Lung (tissue), 11 donors: ENCODE measurements at regions not wholly inside any gene's neighbourhood (a gene's known extent, or its start where the extent isn't known, plus 50 kb on each side); places are given as distances from the start of the nearest gene placed in this dataset.

Experiments
- ATAC-seq: fragments of 200-7000 bp; cut with Tn5 transposase; one replicate; pipeline ENCODE4 v1.9.1; 2020; ENCODE audit warnings: moderate number of reproducible peaks; ENCODE audit not compliant: insufficient read depth, low FRiP score
- DNase-seq, 3 donors: peaks; one replicate each; pipeline ENCODE4 v3.0.0-alpha.2; 2013 to 2017
- H3K27ac ChIP-seq, 2 donors: one replicate each; pipeline ENCODE4 v1.5.1; 2013; ENCODE audit warnings: mild to moderate bottlenecking in 2 of 2, moderate library complexity in 2 of 2, control low read depth in 1 of 2, inconsistent platforms in 1 of 2, low read depth in 1 of 2, low read length in 1 of 2
- H3K27me3 ChIP-seq, 3 donors: one replicate each; pipeline ENCODE4 v1.5.1; 2013; ENCODE audit warnings: low read length in 2 of 3; ENCODE audit not compliant: control insufficient read depth in 3 of 3, insufficient read depth in 3 of 3
- H3K36me3 ChIP-seq, 4 donors: one replicate each; pipeline ENCODE4 v1.5.1; 2013; ENCODE audit warnings: low read length in 4 of 4, mild to moderate bottlenecking in 1 of 4, moderate library complexity in 1 of 4; ENCODE audit not compliant: control insufficient read depth in 4 of 4, insufficient read depth in 4 of 4
- H3K4me1 ChIP-seq, 5 donors: one replicate each; pipeline ENCODE4 v1.5.1; 2013; ENCODE audit warnings: low read length in 5 of 5, mild to moderate bottlenecking in 2 of 5, moderate library complexity in 1 of 5; ENCODE audit not compliant: control insufficient read depth in 5 of 5, insufficient read depth in 5 of 5
- H3K4me3 ChIP-seq: one replicate; pipeline ENCODE4 v1.5.1; 2013; ENCODE audit warnings: mild to moderate bottlenecking, control low read depth, moderate library complexity
- H3K9ac ChIP-seq, 2 donors: one replicate each; pipeline ENCODE4 v1.5.1; 2013; ENCODE audit warnings: low read length in 2 of 2, control low read depth in 1 of 2; ENCODE audit not compliant: insufficient read depth in 1 of 2
- H3K9me3 ChIP-seq, 4 donors: one replicate each; pipeline ENCODE4 v1.5.1; 2013; ENCODE audit warnings: low read length in 3 of 4, mild to moderate bottlenecking in 1 of 4, moderate library complexity in 1 of 4; ENCODE audit not compliant: control insufficient read depth in 4 of 4, insufficient read depth in 3 of 4
- CTCF ChIP-seq: IDR thresholded peaks from 2 replicates; pipeline ENCODE4 v1.5.1; 2012; ENCODE audit warnings: mild to moderate bottlenecking; ENCODE audit errors: control extremely low read depth, extremely low read depth
- WGBS, 2 donors: extraction: QIAGEN DNeasy Blood & Tissue Kit; methylation state at CpG; one replicate each; pipeline ENCODE4 v1.1.7; 2013; 5-methylcytosine and 5-hydroxymethylcytosine counted together
- donor health status: control.
- donor health status: control.
- donor health status: Bipolar disorder and iron deficiency.
- donor health status: healthy.
- donor health status: DM: yes; HTN: yes; CAD: no.

- Histone ChIP-seq H3K9me3 (peaks cover 0 to 6% (median 0%) of the 10 kb centered on the region in 4 donors), H3K27me3 (no peaks in the 10 kb centered on the region), H3K4me1 (peaks cover 0 to 15% (median 0%) of the 10 kb centered on the region in 5 donors), H3K27ac (no peak overlapping the region), H3K4me3 (no peak overlapping the region), H3K36me3 (no peaks in the 10 kb centered on the region), H3K9ac (no peak overlapping the region)
- DNase-seq (no peak), ATAC-seq (no peak)
- WGBS, 2 donors, result 81 to 87% methylated on average over 5 of the region's 5 CpGs
- TF ChIP-seq CTCF, result no peak
Measured at GRCh38 chr12:28023156-28023887, 50.8 kb upstream of the PTHLH start.

GRCh38 chr12:28024231-28024995 is 51.9 kb upstream of the PTHLH start:
- no peaks in the 10 kb centered on the region for H3K27me3 ChIP-seq
- DNase-seq, result no peak
- no peaks in the 10 kb centered on the region for H3K36me3 ChIP-seq
- peaks cover 0 to 15% (median 0%) of the 10 kb centered on the region in 5 donors for H3K4me1 ChIP-seq
- 69 to 73% methylated on average over 3 of the region's 3 CpGs for WGBS, 2 donors
- no peak for ATAC-seq
- H3K9ac ChIP-seq, result no peak overlapping the region
- H3K4me3 ChIP-seq, result no peak overlapping the region
- H3K9me3 ChIP-seq, result peaks cover 0 to 6% (median 0%) of the 10 kb centered on the region in 4 donors
- no peak for TF ChIP-seq CTCF
- no peak overlapping the region for H3K27ac ChIP-seq

- no peak overlapping the region for H3K27ac ChIP-seq
Measured at GRCh38 chr12:28025821-28026505, 53.4 kb upstream of the PTHLH start.

More at GRCh38 chr12:28025821-28026505, 53.4 kb upstream of the PTHLH start:
- H3K9me3 ChIP-seq, result peaks cover 0 to 6% (median 0%) of the 10 kb centered on the region in 4 donors
- H3K27me3 ChIP-seq, result no peaks in the 10 kb centered on the region
- TF ChIP-seq CTCF, result no peak
- no peak overlapping the region for H3K9ac ChIP-seq
- H3K4me3 ChIP-seq, result no peak overlapping the region
- 90 to 94% methylated on average over 11 of the region's 11 CpGs for WGBS, 2 donors
- no peaks in the 10 kb centered on the region for H3K36me3 ChIP-seq
- ATAC-seq (no peak), DNase-seq (no peak)
- H3K4me1 ChIP-seq, result peaks cover 0 to 15% (median 0%) of the 10 kb centered on the region in 5 donors
